MCF 10A (cell line): ENCODE measurements at regions not wholly inside any gene's neighbourhood (a gene's known extent, or its start where the extent isn't known, plus 50 kb on each side); places are given as distances from the start of the nearest gene placed in this dataset.

Experiments used
- BruUV-seq: library from RNA; stranded (reverse); fragments of 400-500 nt; replicated peaks from 2 replicates; lab custom pipeline; 2021; lab: Mats Ljungman, UMichigan
- CTCF ChIA-PET: fragments of 300-600 bp; sonication (Branson Sonifier 250); formaldehyde crosslinking; extraction: SDS; loops from one replicate; lab custom pipeline; 2021; ENCODE audit warnings: antibody characterized with exemption, inconsistent platforms; lab: Yijun Ruan, JAX
- POLR2A ChIA-PET: fragments of 300-600, 350-650 bp; sonication (Branson Sonifier 250); formaldehyde crosslinking; extraction: SDS; loops from one replicate; lab custom pipeline; 2020; ENCODE audit warnings: antibody characterized with exemption, inconsistent platforms; lab: Yijun Ruan, JAX
- DNase-seq: peaks from one replicate; pipeline ENCODE4 v3.0.0-alpha.2; 2018; ENCODE audit not compliant: unreplicated experiment
- H3K27ac Mint-ChIP-seq: one replicate; pipeline ENCODE4 v1.8.0; 2022; ENCODE audit warnings: mild to moderate bottlenecking, low read depth, mixed read lengths; ENCODE audit not compliant: unreplicated experiment
- H3K27me3 Mint-ChIP-seq: one replicate; pipeline ENCODE4 v1.8.0; 2022; ENCODE audit warnings: mixed read lengths; ENCODE audit not compliant: insufficient read depth, unreplicated experiment
- H3K36me3 Mint-ChIP-seq: one replicate; pipeline ENCODE4 v1.8.0; 2022; ENCODE audit warnings: mild to moderate bottlenecking, moderate library complexity, mixed read lengths; ENCODE audit not compliant: insufficient read depth, unreplicated experiment
- H3K4me1 Mint-ChIP-seq: one replicate; pipeline ENCODE4 v1.8.0; 2022; ENCODE audit warnings: mixed read lengths; ENCODE audit not compliant: insufficient read depth, unreplicated experiment
- H3K4me3 Mint-ChIP-seq: one replicate; pipeline ENCODE4 v1.8.0; 2022; ENCODE audit warnings: mild to moderate bottlenecking, moderate library complexity, mixed read lengths; ENCODE audit not compliant: unreplicated experiment
- H3K9me3 Mint-ChIP-seq: one replicate; pipeline ENCODE4 v1.8.0; 2022; ENCODE audit warnings: mixed read lengths; ENCODE audit not compliant: unreplicated experiment
- intact Hi-C: fragments of 100-400 bp; cut with micrococcal nuclease; formaldehyde crosslinking; loops from 2 replicates; pipeline ENCODE4 v1.14.1; 2022
- TF ChIP-seq, protein P1 (sequence below): fragments of 200-600 bp; IDR thresholded peaks from one replicate; pipeline ENCODE4 v1.8.0; 2022; ENCODE audit warnings: antibody characterized with exemption, mild to moderate bottlenecking; ENCODE audit not compliant: unreplicated experiment

DNA sequence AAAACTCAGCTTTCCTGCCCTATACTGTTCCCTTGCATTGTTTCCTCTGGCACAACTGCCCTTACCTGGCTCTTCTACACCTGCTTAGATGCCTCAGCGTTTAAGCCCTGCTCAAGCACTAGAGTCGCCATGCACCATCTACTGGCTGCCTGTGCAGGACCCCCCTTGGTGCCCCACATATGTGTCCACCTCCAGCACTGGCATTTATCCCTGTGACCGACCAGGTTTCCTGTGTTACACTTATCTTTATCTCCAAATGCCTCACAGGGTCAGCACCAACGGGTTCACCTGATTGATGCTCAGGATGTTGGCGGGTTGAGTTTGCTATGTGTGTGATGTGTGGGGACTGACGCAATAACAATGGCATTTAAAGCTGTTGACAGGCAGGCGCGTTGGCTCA, 177.5 kb downstream of the TMEM18 start:
- Mint-ChIP-seq H3K36me3 (no peaks in the 10 kb centered on the region), H3K4me1 (no peaks in the 10 kb centered on the region), H3K27ac (no peak overlapping the region), H3K9me3 (no peaks in the 10 kb centered on the region), H3K4me3 (no peak overlapping the region), H3K27me3 (peaks cover 36% of the 10 kb centered on the region)
- intact Hi-C loops, result no loop called here
- no TSS peak for BruUV-seq
- ChIA-PET CTCF (interaction anchor here (0.6 kb wide), 1 partner anchor 66 kb away, joined by 3 read pairs; no protein-coding TSS in a partner anchor), POLR2A (no interaction called here)
- no peak for DNase-seq
- TF ChIP-seq, protein P1, sequence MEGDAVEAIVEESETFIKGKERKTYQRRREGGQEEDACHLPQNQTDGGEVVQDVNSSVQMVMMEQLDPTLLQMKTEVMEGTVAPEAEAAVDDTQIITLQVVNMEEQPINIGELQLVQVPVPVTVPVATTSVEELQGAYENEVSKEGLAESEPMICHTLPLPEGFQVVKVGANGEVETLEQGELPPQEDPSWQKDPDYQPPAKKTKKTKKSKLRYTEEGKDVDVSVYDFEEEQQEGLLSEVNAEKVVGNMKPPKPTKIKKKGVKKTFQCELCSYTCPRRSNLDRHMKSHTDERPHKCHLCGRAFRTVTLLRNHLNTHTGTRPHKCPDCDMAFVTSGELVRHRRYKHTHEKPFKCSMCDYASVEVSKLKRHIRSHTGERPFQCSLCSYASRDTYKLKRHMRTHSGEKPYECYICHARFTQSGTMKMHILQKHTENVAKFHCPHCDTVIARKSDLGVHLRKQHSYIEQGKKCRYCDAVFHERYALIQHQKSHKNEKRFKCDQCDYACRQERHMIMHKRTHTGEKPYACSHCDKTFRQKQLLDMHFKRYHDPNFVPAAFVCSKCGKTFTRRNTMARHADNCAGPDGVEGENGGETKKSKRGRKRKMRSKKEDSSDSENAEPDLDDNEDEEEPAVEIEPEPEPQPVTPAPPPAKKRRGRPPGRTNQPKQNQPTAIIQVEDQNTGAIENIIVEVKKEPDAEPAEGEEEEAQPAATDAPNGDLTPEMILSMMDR, result no peak

DNA sequence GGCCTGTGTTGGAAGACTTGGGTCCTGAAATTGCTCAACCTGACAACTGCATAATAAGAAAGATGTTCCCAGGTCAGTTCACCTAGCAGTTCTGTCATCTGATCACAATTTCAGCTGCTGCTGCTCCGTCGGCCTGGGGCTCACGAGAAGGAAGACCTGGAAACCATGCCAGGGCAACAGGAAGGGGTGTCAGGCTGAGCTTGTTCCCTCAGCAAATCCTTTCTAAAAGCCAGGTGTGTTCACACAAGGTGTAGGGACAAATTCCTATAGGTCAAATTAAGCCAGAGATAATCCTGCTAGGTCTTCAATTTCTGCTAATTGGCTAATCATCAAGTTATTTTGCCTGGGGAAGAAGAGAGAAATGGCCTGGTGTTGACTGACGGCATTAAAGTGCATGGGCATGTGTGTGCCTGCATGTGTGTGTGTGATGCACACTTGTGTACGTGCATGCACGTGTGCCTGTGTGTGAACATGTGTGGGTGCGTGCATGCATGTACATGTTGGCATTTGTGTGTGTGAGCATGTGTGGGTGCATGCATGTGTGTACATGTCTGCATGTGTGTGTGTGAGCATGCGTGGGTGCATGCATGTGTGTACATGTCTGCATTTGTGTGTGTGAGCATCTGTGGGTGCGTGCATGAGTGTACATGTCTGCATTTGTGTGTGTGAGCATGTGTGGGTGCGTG, 178.6 kb downstream of the TMEM18 start:
- POLR2A ChIA-PET, result no interaction called here
- Mint-ChIP-seq H3K4me3 (no peak overlapping the region), H3K27ac (no peak overlapping the region)

DNA sequence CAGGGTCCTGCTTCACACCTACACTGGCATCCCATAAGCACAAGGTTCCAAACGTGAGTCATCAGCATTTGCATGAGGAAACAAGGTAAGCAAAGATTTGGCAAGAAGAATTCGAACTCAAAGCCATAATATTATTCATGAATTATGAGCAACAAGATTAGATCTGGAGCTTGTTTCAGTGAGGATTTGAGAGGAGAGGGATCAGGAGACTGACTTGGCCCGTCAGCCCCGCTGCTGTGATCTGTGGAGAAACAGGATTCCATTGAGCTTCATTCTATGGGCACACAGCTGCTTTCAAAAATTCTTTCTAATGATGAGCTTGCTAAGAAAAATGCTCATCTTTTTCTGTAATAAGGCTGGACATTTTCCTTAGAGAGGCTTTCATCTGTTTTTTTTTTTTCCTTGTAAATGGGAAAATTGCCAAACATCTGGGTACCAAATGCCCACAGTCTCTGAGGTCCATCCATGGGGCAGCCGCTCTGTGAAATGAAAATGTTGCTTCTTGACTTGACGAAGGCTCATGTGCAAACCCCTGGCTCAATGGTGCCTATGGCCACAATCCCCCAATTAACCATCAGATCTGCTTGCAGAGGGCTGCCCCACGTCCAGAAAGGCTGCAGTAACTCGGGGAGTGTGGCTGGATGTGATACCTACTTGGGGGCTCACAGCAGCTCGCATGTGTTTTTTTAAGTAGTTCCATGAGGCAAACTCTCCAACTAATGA, 179.3 kb downstream of the TMEM18 start:
- H3K36me3 Mint-ChIP-seq, result no peaks in the 10 kb centered on the region
- no peaks in the 10 kb centered on the region for H3K9me3 Mint-ChIP-seq
- intact Hi-C loops, result no loop called here
- no peak overlapping the region for H3K27ac Mint-ChIP-seq
- CTCF ChIA-PET, result interaction anchor here (0.7 kb wide), 1 partner anchor 1281 kb away, joined by 3 read pairs; no protein-coding TSS in a partner anchor
- BruUV-seq, result no TSS peak
- H3K27me3 Mint-ChIP-seq, result peaks cover 36% of the 10 kb centered on the region
- TF ChIP-seq, protein P1, result no peak
- H3K4me1 Mint-ChIP-seq, result no peaks in the 10 kb centered on the region
- no peak overlapping the region for H3K4me3 Mint-ChIP-seq
- DNase-seq, result no peak
- POLR2A ChIA-PET, result no interaction called here

More for the DNA sequence above, 178.6 kb downstream of the TMEM18 start:
- Mint-ChIP-seq H3K36me3 (no peaks in the 10 kb centered on the region), H3K27me3 (peaks cover 36% of the 10 kb centered on the region), H3K9me3 (no peaks in the 10 kb centered on the region), H3K4me1 (no peaks in the 10 kb centered on the region)
- TF ChIP-seq, protein P1, result no peak
- CTCF ChIA-PET, result no interaction called here
- intact Hi-C loops, result no loop called here
- no TSS peak for BruUV-seq
- no peak for DNase-seq

DNA sequence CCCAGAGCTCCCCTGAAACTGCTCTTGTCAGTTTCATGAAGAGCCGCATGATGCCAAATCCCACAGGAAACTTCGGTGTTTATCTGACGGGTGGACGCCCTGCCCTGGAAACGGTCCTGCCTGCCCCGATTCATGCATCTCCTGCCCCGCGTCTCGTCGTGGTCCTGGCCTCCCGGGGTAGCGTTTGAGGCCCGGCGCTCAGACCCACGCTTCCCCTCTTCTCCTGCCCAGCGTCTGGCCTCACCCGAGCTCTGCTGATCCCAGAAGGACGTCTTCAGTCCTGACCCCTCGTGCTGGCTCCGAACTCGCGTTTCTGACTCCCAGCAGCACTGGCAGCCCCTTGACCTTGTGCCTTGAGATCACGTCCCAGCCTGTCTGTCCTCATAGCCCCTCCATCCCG, 180.5 kb downstream of the TMEM18 start:
- TF ChIP-seq, protein P1, result no peak
- Mint-ChIP-seq H3K27ac (no peak overlapping the region), H3K4me1 (no peaks in the 10 kb centered on the region), H3K36me3 (no peaks in the 10 kb centered on the region), H3K4me3 (no peak overlapping the region), H3K9me3 (no peaks in the 10 kb centered on the region), H3K27me3 (peaks cover 39% of the 10 kb centered on the region)
- intact Hi-C loops, result no loop called here
- ChIA-PET CTCF (no interaction called here), POLR2A (no interaction called here)
- BruUV-seq, result no TSS peak
- no peak for DNase-seq
